ENCODE measurements at regions not wholly inside any gene's neighbourhood (a gene's known extent, or its start where the extent isn't known, plus 50 kb on each side); places are given as distances from the start of the nearest gene placed in this dataset.

- intact Hi-C loops (cut with micrococcal nuclease): no loop called here
- no peak overlapping the region for H2AFZ ChIP-seq (ENCODE audit: low read depth, low read length, poor library complexity, severe bottlenecking)
- H3K9ac ChIP-seq (ENCODE audit: low read length): no peak overlapping the region
- TF ChIP-seq CBX3 (IDR thresholded peaks at IDR 0.05; ENCODE audit: low read depth) (no peak), JUND (IDR thresholded peaks at IDR 0.05) (no peak), SRF (IDR thresholded peaks at IDR 0.05; ENCODE audit: low read depth) (no peak), POLR2AphosphoS5 (IDR thresholded peaks at IDR 0.05; ENCODE audit: low read depth, low read length) (no peak), YY1 (IDR thresholded peaks at IDR 0.05; ENCODE audit: extremely low read depth, insufficient replicate concordance, low read depth, low read length) (no peak), ZFX (IDR thresholded peaks at IDR 0.05) (no peak), ZNF274 (IDR thresholded peaks at IDR 0.05; ENCODE audit: low read depth, low read length) (no peak), ZBTB33 (IDR thresholded peaks at IDR 0.05; ENCODE audit: extremely low read depth, insufficient replicate concordance, low read length) (no peak), EZH2phosphoT487 (IDR thresholded peaks at IDR 0.05; ENCODE audit: borderline replicate concordance) (no peak), RAD21 (IDR thresholded peaks at IDR 0.05; ENCODE audit: low read depth) (no peak), CTCF (IDR thresholded peaks at IDR 0.05 in 2 of 3, conservative IDR thresholded peaks at IDR 0.05 in 1 of 3; ENCODE audit: borderline replicate concordance in 1 of 3, insufficient read depth in 1 of 3, low read depth in 2 of 3, low read length in 2 of 3) (no peak), FOSL1 (IDR thresholded peaks at IDR 0.05; ENCODE audit: low read depth) (no peak), ATF3 (IDR thresholded peaks at IDR 0.05) (no peak), TCF7L2 (IDR thresholded peaks at IDR 0.05; ENCODE audit: borderline replicate concordance, extremely low read depth, insufficient read depth, insufficient read length) (no peak), EGR1 (IDR thresholded peaks at IDR 0.05; ENCODE audit: low read depth) (no peak), POLR2A (IDR thresholded peaks at IDR 0.05; ENCODE audit: borderline replicate concordance, extremely low read depth, insufficient read depth, insufficient read length) (no peak), CEBPB (IDR thresholded peaks at IDR 0.05; ENCODE audit: low read depth) (no peak), EZH2 (IDR thresholded peaks at IDR 0.05) (no peak), REST (IDR thresholded peaks at IDR 0.05; ENCODE audit: low read depth) (no peak), MAX (IDR thresholded peaks at IDR 0.05) (no peak)
- ChIA-PET RAD21 (ENCODE audit: low non-redundant PET in 1 of 2, low total read pairs in 2 of 2, uncharacterized antibody in 2 of 2, unreplicated experiment in 2 of 2) (no interaction called here), POLR2A (no interaction called here), CTCF (no interaction called here)
- H3K27ac ChIP-seq (ENCODE audit: low read depth, low read length): no peak overlapping the region
- no peak overlapping the region for H3K4me2 ChIP-seq (ENCODE audit: low read length)
- no peaks in the 10 kb centered on the region for H4K20me1 ChIP-seq (ENCODE audit: insufficient read depth)
- H3K27me3 ChIP-seq (ENCODE audit: insufficient read depth, low read length): no peaks in the 10 kb centered on the region
- H3K9me2 ChIP-seq (ENCODE audit: insufficient read depth): no peaks in the 10 kb centered on the region
- DNase-seq (ENCODE audit: low read depth, low spot score) (no peak), ATAC-seq (no peak)
- H3K4me3 ChIP-seq (replicated peaks in 1 of 2; ENCODE audit: low read depth in 1 of 2, low read length in 2 of 2): no peak overlapping the region
- H3K4me1 ChIP-seq (ENCODE audit: control insufficient read depth in 1 of 2, insufficient read depth in 2 of 2, low read length in 2 of 2): no peaks in the 10 kb centered on the region
- H3K36me3 ChIP-seq (ENCODE audit: control insufficient read depth in 1 of 2, insufficient read depth in 2 of 2, low read length in 2 of 2): no peaks in the 10 kb centered on the region
- no TSS peak for BruUV-seq (replicated peaks)
- H3K9me3 ChIP-seq (ENCODE audit: control insufficient read depth in 1 of 2, insufficient read depth in 1 of 2, low read depth in 1 of 2, low read length in 2 of 2): no peaks in the 10 kb centered on the region
- no peaks in the 10 kb centered on the region for H3K79me2 ChIP-seq (ENCODE audit: insufficient read depth, low read length)
Measured at GRCh38 chr5:17167171-17167891, 50.1 kb upstream of the BASP1 start.
